HG03378 (cell line): ENCODE measurements at regions not wholly inside any gene's neighbourhood (a gene's known extent, or its start where the extent isn't known, plus 50 kb on each side); places are given as distances from the start of the nearest gene placed in this dataset.
"Not testable (repeated sequence)": the region's sequence is repeated elsewhere in the genome, so short reads cannot be mapped to it uniquely, and the experiment has no call there.

Source experiments
- ATAC-seq: cut with Tn5 transposase; IDR thresholded peaks from one replicate; pipeline ENCODE4 v1.9.1; 2021; ENCODE audit warnings: mild to moderate bottlenecking, moderate library complexity; ENCODE audit not compliant: unreplicated experiment

- no peak for ATAC-seq
These were observed 540.2 kb downstream of the CETN3 start for GRCh38 chr5:89869346-89869745.

- ATAC-seq: no peak
These were observed 543.1 kb downstream of the CETN3 start for GRCh38 chr5:89866410-89866809.

GRCh38 chr5:89864941-89865340, 544.6 kb downstream of the CETN3 start:
- ATAC-seq: no peak

GRCh38 chr5:89857790-89858189, 551.8 kb downstream of the CETN3 start:
- no peak for ATAC-seq

- no peak for ATAC-seq
These were observed 554.1 kb downstream of the CETN3 start for GRCh38 chr5:89855417-89855816.

- no peak for ATAC-seq
These were observed 557.6 kb downstream of the CETN3 start for GRCh38 chr5:89851911-89852310.

- no peak for ATAC-seq
These were observed 559.1 kb downstream of the CETN3 start for GRCh38 chr5:89850513-89850865.

- ATAC-seq: no peak
These were observed 559.6 kb downstream of the CETN3 start for GRCh38 chr5:89849830-89850512.

GRCh38 chr5:89847743-89848142, 561.8 kb downstream of the CETN3 start:
- ATAC-seq: no peak

- no peak for ATAC-seq
These were observed 565.0 kb downstream of the CETN3 start for GRCh38 chr5:89844548-89844947.

GRCh38 chr5:89842531-89842930, 567.0 kb downstream of the CETN3 start:
- ATAC-seq: no peak

GRCh38 chr5:89840906-89841305, 568.6 kb downstream of the CETN3 start:
- ATAC-seq: no peak

GRCh38 chr5:89830691-89831090, 578.9 kb downstream of the CETN3 start:
- ATAC-seq: no peak

GRCh38 chr5:89827960-89828359, 581.6 kb downstream of the CETN3 start:
- ATAC-seq: no peak

- ATAC-seq: no peak
These were observed 582.2 kb downstream of the CETN3 start for GRCh38 chr5:89827359-89827758.

- no peak for ATAC-seq
These were observed 582.6 kb downstream of the CETN3 start for GRCh38 chr5:89826938-89827337.

- ATAC-seq: no peak
These were observed 586.5 kb downstream of the CETN3 start for GRCh38 chr5:89823046-89823445.

GRCh38 chr5:89817841-89818240, 591.7 kb downstream of the CETN3 start:
- no peak for ATAC-seq

GRCh38 chr5:89816038-89816437, 593.5 kb downstream of the CETN3 start:
- ATAC-seq: no peak

- ATAC-seq: not testable (repeated sequence)
These were observed 608.8 kb downstream of the CETN3 start for GRCh38 chr5:89800735-89801134.

GRCh38 chr5:89794504-89794903, 615.1 kb downstream of the CETN3 start:
- not testable (repeated sequence) for ATAC-seq

GRCh38 chr5:89779734-89780133, 629.8 kb downstream of the CETN3 start:
- not testable (repeated sequence) for ATAC-seq

- no peak for ATAC-seq
These were observed 631.8 kb downstream of the CETN3 start for GRCh38 chr5:89777758-89778157.
